ENCODE measurements at regions not wholly inside any gene's neighbourhood (a gene's known extent, or its start where the extent isn't known, plus 50 kb on each side); places are given as distances from the start of the nearest gene placed in this dataset.

- WGBS (ENCODE audit: insufficient coverage, insufficient replicate concordance, low lambda C conversion rate, missing lambda C conversion rate), result 88% methylated on average over 1 of the region's 1 CpG
- no peak overlapping the region for H3K27ac ChIP-seq (ENCODE audit: control insufficient read depth, insufficient read depth)
- ChIA-PET CTCF (interaction anchor here (1.6 to 8.2 kb wide), 3 partner anchors 12 to 74 kb away, joined by 3 to 69 read pairs (median 19); no protein-coding TSS in a partner anchor), RAD21 (ENCODE audit: unreplicated experiment) (interaction anchor here (0.6 to 5.6 kb wide), 3 partner anchors 13 to 312 kb away, joined by 3 to 36 read pairs (median 34); no protein-coding TSS in a partner anchor), SMC1A (ENCODE audit: uncharacterized antibody, unreplicated experiment) (interaction anchor here (1.4 to 8.0 kb wide), 6 partner anchors 13 to 102 kb away, joined by 3 to 90 read pairs (median 28); no protein-coding TSS in a partner anchor), POLR2A (interaction anchor here (0.9 kb wide), 1 partner anchor 34 kb away, joined by 4 read pairs; no protein-coding TSS in a partner anchor)
- no TSS peak for BruUV-seq (replicated peaks)
- H3K4me1 ChIP-seq (ENCODE audit: control insufficient read depth, insufficient read depth, low read length), result no peaks in the 10 kb centered on the region
- no peak for TF ChIP-seq BACH1 (IDR thresholded peaks at IDR 0.05; ENCODE audit: borderline replicate concordance)
- no peak for TF ChIP-seq ZBED1 (IDR thresholded peaks at IDR 0.05; ENCODE audit: borderline replicate concordance)
- no peak for TF ChIP-seq JUND (IDR thresholded peaks at IDR 0.05; ENCODE audit: low read depth, low read length)
- TF ChIP-seq RELA (IDR thresholded peaks at IDR 0.05; ENCODE audit: borderline replicate concordance, partially characterized antibody), result no peak
- no peak for TF ChIP-seq TAF1 (IDR thresholded peaks at IDR 0.05; ENCODE audit: borderline replicate concordance, low read depth, low read length)
- DNase-seq (ENCODE audit: low read depth, low spot score) (no peak), FAIRE-seq (no peak), ATAC-seq (no peak)
- H3K4me3 ChIP-seq, result no peak overlapping the region
- no peak overlapping the region for H3K9ac ChIP-seq (ENCODE audit: control insufficient read depth, insufficient read depth, low read length)
- no peaks in the 10 kb centered on the region for H3K79me2 ChIP-seq (ENCODE audit: control insufficient read depth, insufficient read depth, low read length)
- in situ Hi-C loops (cut with MboI) (no loop called here), intact Hi-C loops (cut with micrococcal nuclease; ENCODE audit: unreplicated experiment) (no loop called here)
- H3K27me3 ChIP-seq (replicated peaks in 1 of 2; ENCODE audit: control insufficient read depth in 2 of 2, insufficient read depth in 2 of 2, low read length in 1 of 2), result no peaks in the 10 kb centered on the region
- H2AFZ ChIP-seq (ENCODE audit: control insufficient read depth, low read depth, low read length), result no peak overlapping the region
- H3K9me3 ChIP-seq (replicated peaks; ENCODE audit: control insufficient read depth, insufficient read depth, low read length), result no peaks in the 10 kb centered on the region; the same call in 2 of the 3 replicates
- H3K4me2 ChIP-seq (ENCODE audit: control insufficient read depth, insufficient read depth), result no peak overlapping the region
- H4K20me1 ChIP-seq (ENCODE audit: control insufficient read depth, insufficient read depth), result no peaks in the 10 kb centered on the region
- H3K36me3 ChIP-seq (ENCODE audit: control insufficient read depth in 2 of 2, insufficient read depth in 2 of 2, low read length in 1 of 2), result no peaks in the 10 kb centered on the region
These were observed 187.3 kb upstream of the FAM241A start for GRCh38 chr4:111957997-111958396.

GRCh38 chr4:111959222-111959621, 186.0 kb upstream of the FAM241A start:
- intact Hi-C loops (cut with micrococcal nuclease; ENCODE audit: unreplicated experiment), result no loop called here
- no peak overlapping the region for H3K9ac ChIP-seq (ENCODE audit: control insufficient read depth, insufficient read depth, low read length)
- no peaks in the 10 kb centered on the region for H3K27me3 ChIP-seq (replicated peaks in 1 of 2; ENCODE audit: control insufficient read depth in 2 of 2, insufficient read depth in 2 of 2, low read length in 1 of 2)
- H3K79me2 ChIP-seq (ENCODE audit: control insufficient read depth, insufficient read depth, low read length), result no peaks in the 10 kb centered on the region
- ChIA-PET SMC1A (ENCODE audit: uncharacterized antibody, unreplicated experiment) (interaction anchor here (1.0 to 8.0 kb wide), 10 partner anchors 12 to 103 kb away, joined by 3 to 90 read pairs (median 11); no protein-coding TSS in a partner anchor), CTCF (interaction anchor here (0.5 to 8.2 kb wide), 9 partner anchors 8 to 327 kb away, joined by 3 to 69 read pairs (median 3); partner anchors contain the start of gene TIFA), POLR2A (interaction anchor here (1.3 to 1.7 kb wide), 3 partner anchors 17 to 26 kb away, joined by 3 to 4 read pairs (median 4); no protein-coding TSS in a partner anchor), RAD21 (ENCODE audit: unreplicated experiment) (interaction anchor here (1.1 to 5.6 kb wide), 5 partner anchors 14 to 72 kb away, joined by 4 to 36 read pairs (median 9); no protein-coding TSS in a partner anchor)
- BruUV-seq (replicated peaks), result no TSS peak
- TF ChIP-seq NFYB (IDR thresholded peaks at IDR 0.05; ENCODE audit: insufficient read depth, low read depth, low read length) (peak; percentile 39; the same call in 1 of the 2 replicates), CBX5 (IDR thresholded peaks at IDR 0.05; ENCODE audit: low read depth) (no peak), NR2F1 (conservative IDR thresholded peaks at IDR 0.05) (peak; percentile 41)
- 17% methylated on average over 2 of the region's 2 CpGs for WGBS (ENCODE audit: insufficient coverage, insufficient replicate concordance, low lambda C conversion rate, missing lambda C conversion rate)
- H3K9me3 ChIP-seq (replicated peaks; ENCODE audit: control insufficient read depth, insufficient read depth, low read length), result no peaks in the 10 kb centered on the region; the same call in 2 of the 3 replicates
- H4K20me1 ChIP-seq (ENCODE audit: control insufficient read depth, insufficient read depth), result no peaks in the 10 kb centered on the region
- in situ Hi-C loops (cut with MboI), result no loop called here
- H3K36me3 ChIP-seq (ENCODE audit: control insufficient read depth in 2 of 2, insufficient read depth in 2 of 2, low read length in 1 of 2), result no peaks in the 10 kb centered on the region
- no peaks in the 10 kb centered on the region for H3K4me1 ChIP-seq (ENCODE audit: control insufficient read depth, insufficient read depth, low read length)
- H2AFZ ChIP-seq (ENCODE audit: control insufficient read depth, low read depth, low read length), result no peak overlapping the region
- no peak overlapping the region for H3K27ac ChIP-seq (ENCODE audit: control insufficient read depth, insufficient read depth)
- no peak for FAIRE-seq
- no peak for DNase-seq (ENCODE audit: low read depth, low spot score)
- H3K4me2 ChIP-seq (ENCODE audit: control insufficient read depth, insufficient read depth), result no peak overlapping the region
- no peak overlapping the region for H3K4me3 ChIP-seq
- ATAC-seq, result peak; percentile 71
